HepG2 (cell line): ENCODE measurements at regions not wholly inside any gene's neighbourhood (a gene's known extent, or its start where the extent isn't known, plus 50 kb on each side); places are given as distances from the start of the nearest gene placed in this dataset.

Experiments
- BRCA1 ChIP-seq: sonication (generic); formaldehyde crosslinking; IDR thresholded peaks from 2 replicates; pipeline ENCODE4 v1.4.0; 2020; ENCODE audit warnings: missing genetic modification reagents
- EP300 ChIP-seq, 3 experiments: sonication (generic) in 1 of 3; formaldehyde crosslinking in 1 of 3; IDR thresholded peaks; 2 replicates each; pipeline versions ENCODE4 v1.5.1 to v1.6.1; 2011 to 2020; ENCODE audit warnings: low read depth in 2 of 3, low read length in 2 of 3, borderline replicate concordance in 1 of 3, improper control_type of control experiment in 1 of 3, mild to moderate bottlenecking in 1 of 3, missing genetic modification reagents in 1 of 3, moderate library complexity in 1 of 3
- HCFC1 ChIP-seq: fragments of 150-350 bp; IDR thresholded peaks from 2 replicates; pipeline ENCODE4 v1.6.1; 2014; ENCODE audit warnings: low read depth, low read length
- HNF4A ChIP-seq: sonication (generic); formaldehyde crosslinking; IDR thresholded peaks from 2 replicates; pipeline ENCODE4 v1.4.0; 2020; ENCODE audit warnings: missing genetic modification reagents
- KMT2A ChIP-seq: sonication (generic); formaldehyde crosslinking; IDR thresholded peaks from 2 replicates; pipeline ENCODE4 v1.4.0; 2020; ENCODE audit warnings: missing genetic modification reagents
- MAX ChIP-seq: IDR thresholded peaks from 2 replicates; pipeline ENCODE4 v1.6.1; 2012; ENCODE audit warnings: inconsistent platforms
- NONO ChIP-seq, 2 experiments: fragments of 450-650 bp in 1 of 2; sonication (generic) in 1 of 2; formaldehyde crosslinking in 1 of 2; IDR thresholded peaks in 1 of 2; conservative IDR thresholded peaks in 1 of 2; 2 replicates each; pipeline versions ENCODE4 v1.6.1 to v1.8.0; 2017 to 2022; ENCODE audit warnings: mild to moderate bottlenecking in 1 of 2, missing genetic modification reagents in 1 of 2, moderate library complexity in 1 of 2
- PHF20 ChIP-seq: sonication (generic); formaldehyde crosslinking; IDR thresholded peaks from 2 replicates; pipeline ENCODE4 v1.5.0; 2020; ENCODE audit warnings: mild to moderate bottlenecking, missing genetic modification reagents
- POLR2A ChIP-seq, 2 experiments: IDR thresholded peaks; 2 replicates each; pipeline ENCODE4 v1.6.1; 2011; ENCODE audit warnings: low read depth in 2 of 2, low read length in 2 of 2, mild to moderate bottlenecking in 1 of 2, moderate library complexity in 1 of 2; ENCODE audit not compliant: insufficient read depth in 1 of 2
- ZKSCAN1 ChIP-seq: fragments of 150-350 bp; IDR thresholded peaks from 2 replicates; pipeline ENCODE4 v1.6.1; 2014; ENCODE audit warnings: low read length

GRCh38 chr2:100747996-100748615 lies 71.8 kb upstream of the NPAS2 start:
- TF ChIP-seq HCFC1 (no peak), MAX (no peak), KMT2A (CRISPR knock-in tag) (no peak), EP300 (IDR thresholded peaks at IDR 0.05; ENCODE audit: low read depth in 2 of 2, low read length in 2 of 2) (no peak), EP300 (CRISPR knock-in tag; IDR thresholded peaks at IDR 0.05; ENCODE audit: borderline replicate concordance) (no peak), BRCA1 (no peak), NONO (IDR thresholded peaks at IDR 0.05) (no peak), NONO (CRISPR knock-in tag; conservative IDR thresholded peaks at IDR 0.05) (no peak), PHF20 (no peak), HNF4A (CRISPR knock-in tag) (no peak), ZKSCAN1 (no peak), POLR2A (IDR thresholded peaks at IDR 0.05; ENCODE audit: insufficient read depth in 1 of 2, low read depth in 2 of 2, low read length in 2 of 2) (no peak)
